GM10266 (cell line): ENCODE measurements at regions not wholly inside any gene's neighbourhood (a gene's known extent, or its start where the extent isn't known, plus 50 kb on each side); places are given as distances from the start of the nearest gene placed in this dataset.

ENCODE experiments used
- DNase-seq: peaks from one replicate; pipeline ENCODE4 v3.0.0; 2012; ENCODE audit errors: extremely low spot score
- TF ChIP-seq, protein P1 (sequence below): IDR thresholded peaks from 2 replicates; pipeline ENCODE4 v1.5.1; 2012; ENCODE audit warnings: mild to moderate bottlenecking, low read depth; ENCODE audit not compliant: control insufficient read depth, insufficient read depth; ENCODE audit errors: missing control alignments

GRCh38 chr4:144578681-144579080 lies 67.3 kb upstream of the HHIP start:
- DNase-seq = no peak
- TF ChIP-seq, protein P1, sequence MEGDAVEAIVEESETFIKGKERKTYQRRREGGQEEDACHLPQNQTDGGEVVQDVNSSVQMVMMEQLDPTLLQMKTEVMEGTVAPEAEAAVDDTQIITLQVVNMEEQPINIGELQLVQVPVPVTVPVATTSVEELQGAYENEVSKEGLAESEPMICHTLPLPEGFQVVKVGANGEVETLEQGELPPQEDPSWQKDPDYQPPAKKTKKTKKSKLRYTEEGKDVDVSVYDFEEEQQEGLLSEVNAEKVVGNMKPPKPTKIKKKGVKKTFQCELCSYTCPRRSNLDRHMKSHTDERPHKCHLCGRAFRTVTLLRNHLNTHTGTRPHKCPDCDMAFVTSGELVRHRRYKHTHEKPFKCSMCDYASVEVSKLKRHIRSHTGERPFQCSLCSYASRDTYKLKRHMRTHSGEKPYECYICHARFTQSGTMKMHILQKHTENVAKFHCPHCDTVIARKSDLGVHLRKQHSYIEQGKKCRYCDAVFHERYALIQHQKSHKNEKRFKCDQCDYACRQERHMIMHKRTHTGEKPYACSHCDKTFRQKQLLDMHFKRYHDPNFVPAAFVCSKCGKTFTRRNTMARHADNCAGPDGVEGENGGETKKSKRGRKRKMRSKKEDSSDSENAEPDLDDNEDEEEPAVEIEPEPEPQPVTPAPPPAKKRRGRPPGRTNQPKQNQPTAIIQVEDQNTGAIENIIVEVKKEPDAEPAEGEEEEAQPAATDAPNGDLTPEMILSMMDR = no peak

DNA sequence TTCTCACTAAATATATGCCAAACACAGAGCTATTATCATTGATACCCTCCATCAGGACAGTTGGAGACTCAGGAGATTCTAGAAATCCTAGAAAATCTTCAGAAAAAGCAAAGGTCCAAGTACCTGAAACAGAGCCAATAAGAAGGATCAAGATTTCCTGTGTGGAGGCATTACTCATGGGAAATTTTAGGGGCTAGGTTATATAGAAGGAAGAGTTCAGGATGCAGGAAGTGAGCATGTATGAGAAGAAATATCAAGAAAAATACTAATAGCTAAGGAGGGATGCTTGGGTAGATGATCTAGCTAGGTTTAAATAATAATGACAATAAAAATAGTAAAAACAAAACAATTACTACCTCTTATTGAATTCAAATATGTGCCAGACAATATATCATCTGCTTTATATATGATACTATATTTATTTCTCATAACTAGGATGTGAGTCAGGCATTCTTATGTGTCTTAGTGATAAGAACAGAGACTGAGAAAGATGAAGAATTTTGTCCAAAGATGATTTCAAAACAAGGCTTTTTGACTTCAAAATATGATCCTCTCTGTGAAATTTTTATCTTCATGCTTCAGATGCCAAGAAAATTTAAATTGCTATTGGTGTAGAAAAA lies 66.4 kb upstream of the HHIP start:
- TF ChIP-seq, protein P1 = no peak
- DNase-seq = no peak

- no peak for DNase-seq
- TF ChIP-seq, protein P1 = no peak
Measured at GRCh38 chr4:144580430-144580829, 65.5 kb upstream of the HHIP start.

GRCh38 chr4:144582105-144582850 lies 63.7 kb upstream of the HHIP start:
- TF ChIP-seq, protein P1 = no peak
- no peak for DNase-seq

DNA sequence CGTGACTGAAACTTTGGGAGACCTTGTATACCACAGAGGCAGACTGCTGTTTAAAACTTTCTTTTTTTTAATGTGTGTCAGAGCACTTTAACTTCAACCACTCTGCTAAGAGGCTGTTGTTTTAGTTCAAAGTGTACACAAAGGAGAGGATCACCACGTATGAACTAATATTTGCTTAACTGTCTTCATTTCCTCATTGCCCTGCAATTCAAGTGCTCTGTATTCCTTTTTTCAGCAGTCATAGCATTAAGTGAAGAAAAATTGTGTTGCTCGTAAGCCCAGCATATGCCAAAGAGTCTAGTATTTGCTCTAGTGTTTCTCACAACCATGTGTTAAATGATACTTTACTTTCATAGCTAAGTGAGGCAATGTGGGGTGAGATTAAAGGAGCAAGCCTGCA lies 63.0 kb upstream of the HHIP start:
- DNase-seq = no peak

GRCh38 chr4:144583658-144584057 lies 62.3 kb upstream of the HHIP start:
- no peak for DNase-seq
- TF ChIP-seq, protein P1 = no peak

More for the DNA sequence above, 63.0 kb upstream of the HHIP start:
- TF ChIP-seq, protein P1 = no peak

DNA sequence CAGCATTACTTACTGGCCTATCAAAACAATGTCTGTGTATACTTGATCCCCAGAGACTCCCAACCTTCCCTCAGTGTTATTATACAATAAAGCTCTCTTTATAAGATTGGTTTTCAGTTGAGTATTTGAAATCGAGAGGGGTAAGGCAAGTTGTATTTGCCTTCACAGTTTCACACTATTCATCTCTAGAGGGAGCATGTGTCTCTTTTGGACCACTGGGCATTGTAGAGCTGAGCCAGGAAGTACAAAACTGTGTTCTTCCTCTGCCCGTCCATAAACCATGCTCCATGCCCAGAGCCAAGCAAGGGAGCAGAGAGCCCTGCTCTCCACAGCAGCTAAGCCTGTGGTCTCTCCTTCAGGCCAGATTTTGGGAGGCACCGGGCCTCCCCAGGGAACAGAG lies 61.5 kb upstream of the HHIP start:
- TF ChIP-seq, protein P1 = no peak
- DNase-seq = no peak
